Calu3 (cell line): ENCODE measurements at regions not wholly inside any gene's neighbourhood (a gene's known extent, or its start where the extent isn't known, plus 50 kb on each side); places are given as distances from the start of the nearest gene placed in this dataset.

Experiments used
- BruUV-seq: library from RNA; stranded (reverse); fragments of 400-500 nt; replicated peaks from 2 replicates; lab custom pipeline; 2021; lab: Mats Ljungman, UMichigan
- CTCF ChIA-PET: fragments of 300-600 bp; sonication (Branson Sonifier 250); formaldehyde crosslinking; loops from one replicate; lab custom pipeline; 2022; ENCODE audit warnings: antibody characterized with exemption; lab: Charles Lee
- DNase-seq: peaks from one replicate; pipeline ENCODE4 v3.0.0; 2022
- H3K27ac Mint-ChIP-seq: one replicate; pipeline ENCODE4 v1.8.0; 2022; ENCODE audit warnings: mixed read lengths; ENCODE audit not compliant: unreplicated experiment
- H3K27me3 Mint-ChIP-seq: one replicate; pipeline ENCODE4 v1.8.0; 2022; ENCODE audit warnings: mixed read lengths; ENCODE audit not compliant: unreplicated experiment
- H3K36me3 Mint-ChIP-seq: one replicate; pipeline ENCODE4 v1.8.0; 2022; ENCODE audit warnings: mild to moderate bottlenecking, moderate library complexity, mixed read lengths; ENCODE audit not compliant: insufficient read depth, unreplicated experiment
- H3K4me1 Mint-ChIP-seq: one replicate; pipeline ENCODE4 v1.8.0; 2022; ENCODE audit warnings: mild to moderate bottlenecking, low read depth, mixed read lengths; ENCODE audit not compliant: unreplicated experiment
- H3K4me3 Mint-ChIP-seq: one replicate; pipeline ENCODE4 v1.8.0; 2022; ENCODE audit warnings: mild to moderate bottlenecking, low read depth, moderate library complexity, mixed read lengths; ENCODE audit not compliant: unreplicated experiment
- H3K9me3 Mint-ChIP-seq: one replicate; pipeline ENCODE4 v1.8.0; 2022; ENCODE audit warnings: low read depth, mixed read lengths; ENCODE audit not compliant: unreplicated experiment
- intact Hi-C: fragments of 100-400 bp; cut with micrococcal nuclease; formaldehyde crosslinking; loops from one replicate; pipeline ENCODE4 v1.10.0; 2022; ENCODE audit not compliant: unreplicated experiment
- TF ChIP-seq, protein P1 (sequence below): fragments of 200-600 bp; IDR thresholded peaks from one replicate; pipeline ENCODE4 v1.8.0; 2022; ENCODE audit warnings: antibody characterized with exemption; ENCODE audit not compliant: unreplicated experiment

DNA sequence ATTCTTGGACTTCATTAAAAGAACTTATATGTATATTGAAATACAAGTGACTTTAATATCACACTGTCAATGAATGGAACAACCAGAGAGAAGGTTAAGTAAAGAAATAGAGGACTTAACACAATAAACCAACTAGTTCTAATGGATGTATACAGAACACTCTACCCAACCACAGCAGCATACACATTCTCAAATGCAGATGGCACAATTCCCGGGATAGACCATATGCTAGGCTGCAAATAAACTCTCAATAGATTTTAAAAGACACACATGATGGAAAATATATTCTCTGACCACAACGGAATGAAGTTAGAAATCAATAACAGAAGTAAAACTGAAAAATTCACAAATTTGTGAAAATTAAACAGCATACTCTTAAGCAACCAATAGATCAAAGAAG is 214.3 kb upstream of the LINGO1 start:
- intact Hi-C loops: no loop called here
- CTCF ChIA-PET: no interaction called here
- BruUV-seq: no TSS peak
- DNase-seq: no peak
- Mint-ChIP-seq H3K9me3 (peaks cover 6% of the 10 kb centered on the region), H3K27ac (no peak overlapping the region), H3K4me3 (no peak overlapping the region), H3K4me1 (peaks cover 7% of the 10 kb centered on the region), H3K27me3 (peaks cover 96% of the 10 kb centered on the region), H3K36me3 (no peaks in the 10 kb centered on the region)
- TF ChIP-seq, protein P1, sequence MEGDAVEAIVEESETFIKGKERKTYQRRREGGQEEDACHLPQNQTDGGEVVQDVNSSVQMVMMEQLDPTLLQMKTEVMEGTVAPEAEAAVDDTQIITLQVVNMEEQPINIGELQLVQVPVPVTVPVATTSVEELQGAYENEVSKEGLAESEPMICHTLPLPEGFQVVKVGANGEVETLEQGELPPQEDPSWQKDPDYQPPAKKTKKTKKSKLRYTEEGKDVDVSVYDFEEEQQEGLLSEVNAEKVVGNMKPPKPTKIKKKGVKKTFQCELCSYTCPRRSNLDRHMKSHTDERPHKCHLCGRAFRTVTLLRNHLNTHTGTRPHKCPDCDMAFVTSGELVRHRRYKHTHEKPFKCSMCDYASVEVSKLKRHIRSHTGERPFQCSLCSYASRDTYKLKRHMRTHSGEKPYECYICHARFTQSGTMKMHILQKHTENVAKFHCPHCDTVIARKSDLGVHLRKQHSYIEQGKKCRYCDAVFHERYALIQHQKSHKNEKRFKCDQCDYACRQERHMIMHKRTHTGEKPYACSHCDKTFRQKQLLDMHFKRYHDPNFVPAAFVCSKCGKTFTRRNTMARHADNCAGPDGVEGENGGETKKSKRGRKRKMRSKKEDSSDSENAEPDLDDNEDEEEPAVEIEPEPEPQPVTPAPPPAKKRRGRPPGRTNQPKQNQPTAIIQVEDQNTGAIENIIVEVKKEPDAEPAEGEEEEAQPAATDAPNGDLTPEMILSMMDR: no peak

DNA sequence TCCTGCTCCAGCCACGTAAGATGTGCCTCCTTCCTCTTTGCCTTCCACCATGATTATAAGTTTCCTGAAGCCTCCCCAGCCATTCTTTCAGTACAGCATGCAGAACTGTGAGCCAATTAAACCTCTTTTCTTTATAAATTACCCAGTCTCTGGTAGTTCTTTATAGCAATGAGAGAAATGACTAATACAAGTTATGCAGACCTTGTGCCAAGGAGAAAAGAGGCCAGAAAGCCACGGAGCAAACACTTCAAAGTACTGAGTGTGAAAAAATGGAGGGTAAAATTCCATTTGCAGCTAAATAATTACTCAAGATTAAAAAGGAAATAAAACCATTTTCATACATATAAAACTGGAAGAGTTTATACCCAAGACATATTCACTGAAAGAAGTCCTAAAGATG is 213.6 kb upstream of the LINGO1 start:
- Mint-ChIP-seq H3K9me3 (peaks cover 6% of the 10 kb centered on the region), H3K4me1 (peaks cover under 1% of the 10 kb centered on the region), H3K27me3 (peaks cover 96% of the 10 kb centered on the region), H3K27ac (no peak overlapping the region), H3K36me3 (no peaks in the 10 kb centered on the region), H3K4me3 (no peak overlapping the region)
- no TSS peak for BruUV-seq
- CTCF ChIA-PET: no interaction called here
- DNase-seq: no peak
- intact Hi-C loops: no loop called here
- TF ChIP-seq, protein P1: no peak

DNA sequence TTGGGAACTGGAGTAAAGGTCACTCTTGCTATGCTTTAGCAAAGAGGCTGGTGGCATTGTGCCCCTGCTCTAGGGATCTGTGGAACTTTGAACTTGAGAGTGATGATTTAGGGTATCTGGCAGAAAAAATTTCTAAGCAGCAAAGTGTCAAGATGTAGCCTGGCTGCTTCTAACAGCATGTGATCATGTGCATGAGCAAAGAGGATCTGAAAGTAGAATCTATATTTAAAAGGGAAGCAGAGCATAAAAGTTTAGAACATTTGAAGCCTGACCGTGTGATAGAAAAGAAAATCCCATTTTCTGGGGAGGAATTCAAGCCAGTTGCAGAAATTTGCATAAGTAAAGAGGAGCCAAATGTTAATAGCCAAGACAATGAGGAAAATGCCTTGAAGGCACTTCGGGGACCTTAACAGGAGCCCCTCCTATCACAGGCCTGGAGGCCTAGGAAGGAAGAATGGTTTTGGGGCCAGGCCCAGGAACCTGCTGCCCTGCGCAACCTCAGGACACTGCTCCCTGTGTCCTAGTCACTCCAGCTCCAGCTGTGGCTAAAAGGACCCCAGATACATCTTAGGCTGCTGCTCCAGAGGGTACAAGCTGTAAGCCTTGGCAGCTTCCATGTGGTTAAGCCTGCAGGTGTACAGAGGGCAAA is 212.2 kb upstream of the LINGO1 start:
- H3K9me3 Mint-ChIP-seq: peaks cover under 1% of the 10 kb centered on the region
- no peaks in the 10 kb centered on the region for H3K4me1 Mint-ChIP-seq
- H3K36me3 Mint-ChIP-seq: no peaks in the 10 kb centered on the region
- no peak for DNase-seq
- peaks cover 96% of the 10 kb centered on the region for H3K27me3 Mint-ChIP-seq
- H3K4me3 Mint-ChIP-seq: no peak overlapping the region
- intact Hi-C loops: no loop called here
- BruUV-seq: no TSS peak
- CTCF ChIA-PET: no interaction called here
- TF ChIP-seq, protein P1: no peak
- H3K27ac Mint-ChIP-seq: no peak overlapping the region

- intact Hi-C loops: no loop called here
- Mint-ChIP-seq H3K4me1 (no peaks in the 10 kb centered on the region), H3K36me3 (no peaks in the 10 kb centered on the region), H3K27me3 (peaks cover 96% of the 10 kb centered on the region), H3K27ac (no peak overlapping the region), H3K4me3 (no peak overlapping the region), H3K9me3 (no peaks in the 10 kb centered on the region)
- BruUV-seq: no TSS peak
- CTCF ChIA-PET: interaction anchor here (0.6 to 0.7 kb wide), 4 partner anchors 11 to 1537 kb away, joined by 3 to 7 read pairs (median 5); no protein-coding TSS in a partner anchor
- DNase-seq: no peak
- TF ChIP-seq, protein P1: no peak
Observed at GRCh38 chr15:77843546-77843945, 210.8 kb upstream of the LINGO1 start.
